GM21515 (cell line): ENCODE measurements at regions not wholly inside any gene's neighbourhood (a gene's known extent, or its start where the extent isn't known, plus 50 kb on each side); places are given as distances from the start of the nearest gene placed in this dataset.
"Not testable (repeated sequence)": the region's sequence is repeated elsewhere in the genome, so short reads cannot be mapped to it uniquely, and the experiment has no call there.

Source experiments
- ATAC-seq: cut with Tn5 transposase; IDR thresholded peaks from one replicate; pipeline ENCODE4 v1.9.1; 2021; ENCODE audit not compliant: unreplicated experiment

DNA sequence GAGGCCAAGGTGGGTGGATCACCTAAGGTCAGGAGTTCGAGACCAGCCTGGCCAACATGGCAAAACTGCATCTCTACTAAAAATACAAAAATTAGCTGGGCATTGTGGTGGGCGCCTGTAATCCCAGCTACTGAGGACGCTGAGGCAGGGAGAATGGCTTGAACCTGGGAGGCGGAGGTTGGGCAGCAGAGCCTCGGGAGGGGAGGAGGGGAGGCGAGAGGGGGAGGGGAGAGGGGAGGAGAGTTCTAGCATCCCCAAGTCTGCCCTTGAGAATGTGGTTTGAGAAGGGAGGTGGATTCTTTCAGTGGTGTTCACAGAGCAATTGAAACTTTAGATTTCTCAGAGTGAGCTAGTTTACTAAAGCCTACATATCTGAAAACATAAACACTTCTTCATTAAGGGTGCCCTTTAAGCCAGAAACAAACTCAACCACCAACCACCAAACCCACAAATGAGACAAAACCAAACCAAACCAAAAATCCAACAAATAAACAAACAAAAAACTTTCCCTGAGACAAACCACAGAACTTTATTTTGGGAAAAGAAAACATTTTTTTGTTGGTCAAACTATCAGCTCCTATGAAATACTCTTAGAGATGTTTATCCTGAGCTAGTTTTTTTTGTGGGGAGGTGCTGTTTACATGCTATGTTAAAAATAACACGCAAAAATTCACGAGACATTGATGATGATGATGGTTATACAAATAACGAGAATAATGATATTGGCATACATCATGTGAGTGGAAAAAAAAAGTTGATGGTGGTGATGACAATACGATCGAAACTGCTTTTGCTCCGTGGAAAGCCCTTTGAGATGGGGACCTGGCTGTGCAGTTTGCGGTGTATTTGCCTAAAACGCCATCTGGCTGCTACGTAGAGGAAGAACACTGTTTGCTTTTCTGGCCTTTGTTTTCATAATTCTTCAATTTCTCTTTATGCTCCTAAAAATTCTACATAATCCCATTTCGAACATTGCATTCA lies 98.2 kb upstream of the PRKX start:
- peak; percentile 34 for ATAC-seq

- no peak for ATAC-seq
These were observed 94.5 kb upstream of the PRKX start for GRCh38 chrX:3807906-3808305.

DNA sequence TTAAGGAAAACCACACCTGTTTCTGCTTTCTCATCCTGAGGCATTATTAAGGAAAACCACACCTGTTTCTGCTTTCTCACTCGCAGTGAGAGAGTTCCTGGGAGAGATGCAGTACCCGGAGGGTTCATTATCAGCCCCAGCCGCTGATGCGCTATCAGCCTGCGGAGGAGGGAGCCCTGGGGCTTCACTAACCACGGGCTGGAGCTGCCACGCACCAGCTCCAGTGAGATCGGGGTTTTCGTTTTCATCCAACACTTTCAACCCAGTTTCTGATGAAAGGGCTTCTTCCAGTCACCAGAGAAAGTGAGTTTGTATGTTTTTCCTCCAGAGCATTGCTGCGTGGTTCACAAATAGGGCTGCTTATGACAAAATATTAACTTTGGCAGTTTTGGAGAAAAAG lies 93.2 kb upstream of the PRKX start:
- ATAC-seq = no peak

GRCh38 chrX:3803713-3804112 lies 90.3 kb upstream of the PRKX start:
- no peak for ATAC-seq

DNA sequence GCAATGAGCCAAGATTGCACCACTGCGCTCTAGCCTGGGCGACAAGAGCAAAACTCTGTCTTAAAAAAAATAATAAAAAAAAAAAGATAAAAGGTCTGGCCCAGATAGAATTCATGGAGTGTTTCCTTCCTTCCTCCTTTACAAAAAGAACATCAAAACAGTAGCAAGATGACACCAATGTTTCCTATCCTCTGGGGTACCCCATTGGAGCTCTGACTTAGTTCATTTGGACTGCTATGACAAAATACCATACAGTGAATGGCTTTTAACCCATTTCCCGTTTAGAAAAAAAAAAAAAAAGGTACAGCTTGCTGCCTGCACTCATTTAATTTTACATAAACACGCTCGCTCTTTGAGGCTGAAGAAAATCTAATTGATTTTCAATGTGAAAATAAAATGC lies 89.9 kb upstream of the PRKX start:
- no peak for ATAC-seq

GRCh38 chrX:3795411-3795810 lies 82.0 kb upstream of the PRKX start:
- not testable (repeated sequence) for ATAC-seq

- no peak for ATAC-seq
These were observed 78.0 kb upstream of the PRKX start for GRCh38 chrX:3791449-3791848.

- no peak for ATAC-seq
These were observed 75.2 kb upstream of the PRKX start for GRCh38 chrX:3788494-3789233.

DNA sequence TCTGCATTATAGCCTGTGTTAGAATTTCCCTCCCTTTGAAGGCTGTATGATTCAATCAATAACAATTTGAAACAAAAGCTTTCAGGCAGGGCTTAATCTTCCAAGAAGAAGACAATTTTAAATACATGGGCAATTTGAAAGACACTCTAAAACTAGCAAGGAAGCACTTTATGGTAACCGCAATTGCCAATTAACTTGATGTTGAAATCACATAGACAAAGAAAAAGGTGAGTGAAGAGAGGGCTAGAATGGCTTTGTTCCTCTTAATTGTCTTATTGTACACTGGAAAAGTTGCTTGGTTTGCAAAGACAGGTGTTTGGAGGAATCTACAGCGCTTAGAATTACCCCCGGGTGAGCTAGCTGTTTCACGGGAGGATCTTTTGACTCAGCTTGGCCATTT lies 74.4 kb upstream of the PRKX start:
- ATAC-seq = no peak

- not testable (repeated sequence) for ATAC-seq
These were observed 72.4 kb upstream of the PRKX start for GRCh38 chrX:3785822-3786221.

DNA sequence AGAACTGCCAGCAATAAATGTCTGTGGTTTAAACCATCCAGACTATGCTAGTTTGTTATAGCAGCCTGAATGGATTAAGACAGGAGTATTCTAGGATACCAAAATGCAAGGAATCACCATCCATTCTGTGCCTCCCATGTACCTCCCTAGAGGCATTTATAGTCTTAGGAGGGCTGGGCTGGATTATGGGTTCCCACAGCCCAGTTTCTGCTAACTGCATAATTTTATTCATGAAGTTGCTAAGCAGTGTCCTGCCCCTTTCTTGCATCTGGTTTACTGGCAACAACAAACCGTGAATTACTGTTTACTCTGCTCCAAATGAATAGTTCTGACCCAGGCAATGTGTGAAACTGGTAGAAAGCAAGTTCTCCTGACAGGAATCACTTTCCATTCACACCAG lies 67.1 kb upstream of the PRKX start:
- ATAC-seq = no peak

- ATAC-seq = no peak
These were observed 66.1 kb upstream of the PRKX start for GRCh38 chrX:3779546-3779945.

DNA sequence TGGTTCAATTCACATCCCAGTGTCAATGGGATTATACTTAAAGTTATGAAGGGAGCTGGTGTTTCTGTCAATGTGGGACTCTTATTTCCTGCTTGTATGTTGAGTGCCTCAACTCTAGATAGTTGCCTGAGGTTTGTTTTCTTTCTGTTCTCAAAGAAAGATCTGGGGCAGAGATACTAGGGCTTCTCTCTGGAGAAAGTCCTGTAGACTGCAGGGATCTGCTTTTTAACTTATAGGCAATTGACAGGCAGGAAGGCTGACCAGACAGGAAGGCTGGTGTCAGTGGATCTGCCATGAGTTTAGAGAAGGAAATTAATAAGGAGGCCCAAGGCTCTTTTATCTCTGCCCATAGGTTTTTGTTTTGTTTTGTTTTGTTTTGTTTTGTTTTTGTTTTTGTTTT lies 64.0 kb upstream of the PRKX start:
- ATAC-seq = no peak

- no peak for ATAC-seq
These were observed 58.3 kb upstream of the PRKX start for GRCh38 chrX:3771766-3772165.

- ATAC-seq = no peak
These were observed 55.4 kb upstream of the PRKX start for GRCh38 chrX:3768881-3769280.
